Gastroesophageal sphincter (tissue), 4 donors: ENCODE measurements at regions not wholly inside any gene's neighbourhood (a gene's known extent, or its start where the extent isn't known, plus 50 kb on each side); places are given as distances from the start of the nearest gene placed in this dataset.

ENCODE experiments used
- ATAC-seq: fragments of 150-250 bp; one replicate; pipeline ENCODE4 v1.9.1; 2016; ENCODE audit warnings: mild to moderate bottlenecking, moderate library complexity
- H3K27ac ChIP-seq, 4 donors: fragments of 200-600 bp; sonication (generic) in 3 of 4; 1 replicate in 3 of 4; 2 replicates in 1 of 4; pipeline ENCODE4 v1.5.1; 2016 to 2019
- H3K27me3 ChIP-seq: fragments of 200-600 bp; sonication (generic); one replicate; pipeline ENCODE4 v1.5.1; 2019
- H3K36me3 ChIP-seq, 2 donors: fragments of 200-600 bp; sonication (generic); one replicate each; pipeline ENCODE4 v1.5.1; 2019; ENCODE audit warnings: control low read depth in 1 of 2
- H3K4me1 ChIP-seq, 3 donors: fragments of 200-600 bp; sonication (generic); 1 replicate in 2 of 3; 2 replicates in 1 of 3; pipeline ENCODE4 v1.5.1; 2016 to 2019; ENCODE audit warnings: control low read depth in 2 of 3
- H3K4me3 ChIP-seq, 2 donors: fragments of 200-600 bp; sonication (generic); one replicate each; pipeline ENCODE4 v1.5.1; 2019; ENCODE audit warnings: mild to moderate bottlenecking in 1 of 2, moderate library complexity in 1 of 2
- H3K9me3 ChIP-seq, 3 donors: fragments of 200-600 bp; sonication (generic); one replicate each; pipeline ENCODE4 v1.5.1; 2017 to 2019; ENCODE audit warnings: control low read depth in 2 of 3
- EP300 ChIP-seq: sonication (generic); formaldehyde crosslinking; IDR thresholded peaks from one replicate; pipeline ENCODE4 v1.6.1; 2017; ENCODE audit warnings: antibody characterized with exemption, mild to moderate bottlenecking
- POLR2A ChIP-seq, 2 donors: fragments of 450-650 bp; IDR thresholded peaks; one replicate each; pipeline ENCODE4 v1.6.1; 2017; ENCODE audit warnings: antibody characterized with exemption in 2 of 2, mild to moderate bottlenecking in 2 of 2, moderate library complexity in 1 of 2
- POLR2AphosphoS5 ChIP-seq: sonication (generic); formaldehyde crosslinking; IDR thresholded peaks from one replicate; pipeline ENCODE4 v1.6.1; 2017; ENCODE audit warnings: antibody characterized with exemption
- WGBS, 2 donors: methylation state at CpG; one replicate each; pipeline ENCODE4 v1.1.5; 2018; ENCODE audit warnings: low coverage in 1 of 2; 5-methylcytosine and 5-hydroxymethylcytosine counted together
- TF ChIP-seq, protein P1 (sequence below), 4 experiments: fragments of 200-600 bp in 2 of 4; fragments of 450-650 bp in 2 of 4; sonication (generic) in 1 of 4; IDR thresholded peaks; one replicate each; pipeline ENCODE4 v1.5.1; 2017 to 2019; ENCODE audit warnings: antibody characterized with exemption in 4 of 4, mild to moderate bottlenecking in 2 of 4, moderate library complexity in 2 of 4

DNA sequence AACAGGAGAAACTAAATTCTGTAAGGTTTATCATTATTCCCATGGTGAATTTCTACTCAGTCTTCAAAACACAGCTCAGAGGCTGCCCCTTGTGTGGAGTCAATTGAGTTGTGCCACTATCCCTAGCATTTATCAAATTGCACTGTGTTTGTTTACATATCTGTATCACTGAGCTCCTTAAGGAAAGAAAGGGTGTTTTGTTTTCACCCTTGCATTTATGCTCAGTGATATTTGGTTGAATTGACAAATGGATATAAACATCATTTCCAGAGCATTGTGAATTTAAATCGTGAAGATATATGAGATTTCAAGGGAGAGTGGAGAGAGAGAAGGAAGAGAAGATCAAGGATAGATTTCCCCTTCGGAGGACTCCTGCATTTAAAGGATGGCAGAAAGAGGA is 55.1 kb upstream of the TNFRSF19 start:
- Histone ChIP-seq H3K27ac (no peak overlapping the region), H3K4me1 (no peaks in the 10 kb centered on the region), H3K9me3 (no peaks in the 10 kb centered on the region), H3K4me3 (no peak overlapping the region), H3K36me3 (no peaks in the 10 kb centered on the region), H3K27me3 (no peaks in the 10 kb centered on the region)
- no peak for ATAC-seq
- TF ChIP-seq, protein P1, sequence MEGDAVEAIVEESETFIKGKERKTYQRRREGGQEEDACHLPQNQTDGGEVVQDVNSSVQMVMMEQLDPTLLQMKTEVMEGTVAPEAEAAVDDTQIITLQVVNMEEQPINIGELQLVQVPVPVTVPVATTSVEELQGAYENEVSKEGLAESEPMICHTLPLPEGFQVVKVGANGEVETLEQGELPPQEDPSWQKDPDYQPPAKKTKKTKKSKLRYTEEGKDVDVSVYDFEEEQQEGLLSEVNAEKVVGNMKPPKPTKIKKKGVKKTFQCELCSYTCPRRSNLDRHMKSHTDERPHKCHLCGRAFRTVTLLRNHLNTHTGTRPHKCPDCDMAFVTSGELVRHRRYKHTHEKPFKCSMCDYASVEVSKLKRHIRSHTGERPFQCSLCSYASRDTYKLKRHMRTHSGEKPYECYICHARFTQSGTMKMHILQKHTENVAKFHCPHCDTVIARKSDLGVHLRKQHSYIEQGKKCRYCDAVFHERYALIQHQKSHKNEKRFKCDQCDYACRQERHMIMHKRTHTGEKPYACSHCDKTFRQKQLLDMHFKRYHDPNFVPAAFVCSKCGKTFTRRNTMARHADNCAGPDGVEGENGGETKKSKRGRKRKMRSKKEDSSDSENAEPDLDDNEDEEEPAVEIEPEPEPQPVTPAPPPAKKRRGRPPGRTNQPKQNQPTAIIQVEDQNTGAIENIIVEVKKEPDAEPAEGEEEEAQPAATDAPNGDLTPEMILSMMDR (IDR thresholded peaks at IDR 0.05): no peak
- TF ChIP-seq POLR2A (IDR thresholded peaks at IDR 0.05) (no peak), EP300 (no peak), POLR2AphosphoS5 (no peak)
- 58% methylated on average over 2 of the region's 2 CpGs; no CpG with 5 or more reads in 1 of the 2 donors for WGBS, 2 donors

- 58 to 82% methylated on average over 2 of the region's 3 CpGs for WGBS, 2 donors
- no peak for ATAC-seq
- no peak for TF ChIP-seq POLR2AphosphoS5
- TF ChIP-seq EP300: no peak
- TF ChIP-seq, protein P1 (IDR thresholded peaks at IDR 0.05): no peak
- no peak for TF ChIP-seq POLR2A (IDR thresholded peaks at IDR 0.05)
- no peak overlapping the region for H3K27ac ChIP-seq
- no peaks in the 10 kb centered on the region for H3K4me1 ChIP-seq
- H3K4me3 ChIP-seq: no peak overlapping the region
- no peaks in the 10 kb centered on the region for H3K36me3 ChIP-seq
- H3K9me3 ChIP-seq: no peaks in the 10 kb centered on the region
- H3K27me3 ChIP-seq: no peaks in the 10 kb centered on the region
Measured at GRCh38 chr13:23516190-23516589, 54.0 kb upstream of the TNFRSF19 start.

DNA sequence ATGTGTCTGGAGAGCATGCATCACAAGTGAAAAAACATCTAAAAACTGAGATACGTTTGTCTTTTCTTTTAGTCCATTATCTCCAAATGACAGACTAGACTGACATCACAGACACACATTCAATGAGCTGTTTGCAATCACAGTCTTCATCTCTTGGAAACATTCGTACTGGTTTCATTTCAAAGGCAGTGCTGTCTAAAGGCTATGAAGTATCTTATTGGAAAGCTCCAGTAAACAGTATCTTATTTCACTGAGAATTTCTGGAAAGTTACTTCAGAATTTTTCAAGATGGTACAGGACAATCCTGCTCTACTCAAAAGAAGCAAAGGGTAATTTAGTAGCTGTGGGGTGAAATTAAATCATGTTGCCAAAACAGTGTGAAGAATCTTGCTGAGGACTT is 53.5 kb upstream of the TNFRSF19 start:
- H3K27me3 ChIP-seq: no peaks in the 10 kb centered on the region
- no peak for ATAC-seq
- 31 to 32% methylated on average over 2 of the region's 2 CpGs for WGBS, 2 donors
- no peaks in the 10 kb centered on the region for H3K9me3 ChIP-seq
- H3K36me3 ChIP-seq: no peaks in the 10 kb centered on the region
- H3K4me3 ChIP-seq: no peak overlapping the region
- no peak overlapping the region for H3K27ac ChIP-seq
- no peaks in the 10 kb centered on the region for H3K4me1 ChIP-seq
- no peak for TF ChIP-seq POLR2AphosphoS5
- TF ChIP-seq, protein P1 (IDR thresholded peaks at IDR 0.05): no peak
- no peak for TF ChIP-seq EP300
- TF ChIP-seq POLR2A (IDR thresholded peaks at IDR 0.05): no peak

DNA sequence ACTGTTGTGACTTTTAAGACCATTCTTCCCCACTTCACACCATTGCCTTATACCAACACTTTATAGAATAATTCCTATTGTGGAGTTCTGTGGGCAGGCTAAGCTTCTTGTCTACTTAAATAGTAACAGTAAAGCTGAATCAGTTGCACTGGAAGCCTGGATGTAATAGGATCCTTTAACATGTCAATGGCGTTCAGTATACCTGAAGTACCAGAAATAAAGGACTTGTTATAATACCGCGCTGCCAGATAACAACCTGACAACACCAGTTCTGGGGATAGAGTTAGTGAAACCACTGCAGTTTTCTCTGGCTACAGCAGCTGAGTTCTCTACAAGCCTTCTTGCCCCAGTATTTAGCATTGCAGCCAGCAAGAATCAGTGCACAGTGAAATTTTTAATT is 52.0 kb upstream of the TNFRSF19 start:
- TF ChIP-seq, protein P1 (IDR thresholded peaks at IDR 0.05): no peak
- no peak for TF ChIP-seq EP300
- no peak for TF ChIP-seq POLR2A (IDR thresholded peaks at IDR 0.05)
- no peak for TF ChIP-seq POLR2AphosphoS5
- no peaks in the 10 kb centered on the region for H3K27me3 ChIP-seq
- no peak overlapping the region for H3K4me3 ChIP-seq
- H3K27ac ChIP-seq: no peak overlapping the region
- H3K4me1 ChIP-seq: no peaks in the 10 kb centered on the region
- no peak for ATAC-seq
- no peaks in the 10 kb centered on the region for H3K36me3 ChIP-seq
- 86 to 90% methylated on average over 2 to 3 of the region's 3 CpGs for WGBS, 2 donors
- H3K9me3 ChIP-seq: no peaks in the 10 kb centered on the region
